ENCODE measurements at regions not wholly inside any gene's neighbourhood (a gene's known extent, or its start where the extent isn't known, plus 50 kb on each side); places are given as distances from the start of the nearest gene placed in this dataset.

GRCh38 chr3:16102187-16102561 is 72.3 kb upstream of the GALNT15 start:
- no peak for TF ChIP-seq CTCF (IDR thresholded peaks at IDR 0.05)
- no peak for TF ChIP-seq POLR2A (IDR thresholded peaks at IDR 0.05)
- DNase-seq (ENCODE audit: low spot score in 2 of 2), result no peak
- 68 to 75% methylated on average over 2 of the region's 2 CpGs for WGBS, 2 donors
- intact Hi-C loops (cut with DNase I; ENCODE audit: low total_unique reads), result no loop called here
- no peak overlapping the region for H3K4me3 ChIP-seq (ENCODE audit: low read depth, poor library complexity, severe bottlenecking)

GRCh38 chr3:16102905-16103364 is 71.5 kb upstream of the GALNT15 start:
- no peak for TF ChIP-seq CTCF (IDR thresholded peaks at IDR 0.05)
- TF ChIP-seq POLR2A (IDR thresholded peaks at IDR 0.05), result no peak
- intact Hi-C loops (cut with DNase I; ENCODE audit: low total_unique reads), result no loop called here
- no peak overlapping the region for H3K4me3 ChIP-seq (ENCODE audit: low read depth, poor library complexity, severe bottlenecking)
- DNase-seq (ENCODE audit: low spot score in 2 of 2), result no peak

- 58 to 61% methylated on average over 3 of the region's 3 CpGs for WGBS, 2 donors
- H3K4me3 ChIP-seq (ENCODE audit: low read depth, poor library complexity, severe bottlenecking), result no peak overlapping the region
- no peak for TF ChIP-seq POLR2A (IDR thresholded peaks at IDR 0.05)
- TF ChIP-seq CTCF (IDR thresholded peaks at IDR 0.05), result no peak
- intact Hi-C loops (cut with DNase I; ENCODE audit: low total_unique reads), result no loop called here
- no peak for DNase-seq (ENCODE audit: low spot score in 2 of 2)
Observed at GRCh38 chr3:16103472-16103871, 71.0 kb upstream of the GALNT15 start.

GRCh38 chr3:16104156-16104555 is 70.3 kb upstream of the GALNT15 start:
- TF ChIP-seq POLR2A (IDR thresholded peaks at IDR 0.05), result no peak
- no peak for TF ChIP-seq CTCF (IDR thresholded peaks at IDR 0.05)
- DNase-seq (ENCODE audit: low spot score in 2 of 2), result no peak
- intact Hi-C loops (cut with DNase I; ENCODE audit: low total_unique reads), result no loop called here
- H3K4me3 ChIP-seq (ENCODE audit: low read depth, poor library complexity, severe bottlenecking), result no peak overlapping the region
- WGBS, 2 donors, result 83 to 85% methylated on average over 2 of the region's 2 CpGs

GRCh38 chr3:16106050-16106449 is 68.4 kb upstream of the GALNT15 start:
- WGBS, 2 donors, result 77 to 80% methylated on average over 1 of the region's 1 CpG
- TF ChIP-seq CTCF (IDR thresholded peaks at IDR 0.05) (no peak), POLR2A (IDR thresholded peaks at IDR 0.05) (no peak)
- intact Hi-C loops (cut with DNase I; ENCODE audit: low total_unique reads), result no loop called here
- DNase-seq (ENCODE audit: low spot score in 2 of 2), result no peak
- H3K4me3 ChIP-seq (ENCODE audit: low read depth, poor library complexity, severe bottlenecking), result no peak overlapping the region

GRCh38 chr3:16108424-16108823 is 66.1 kb upstream of the GALNT15 start:
- intact Hi-C loops (cut with DNase I; ENCODE audit: low total_unique reads), result no loop called here
- WGBS, 2 donors, result 68 to 70% methylated on average over 2 of the region's 2 CpGs
- DNase-seq (ENCODE audit: low spot score in 2 of 2), result no peak
- no peak overlapping the region for H3K4me3 ChIP-seq (ENCODE audit: low read depth, poor library complexity, severe bottlenecking)
- TF ChIP-seq POLR2A (IDR thresholded peaks at IDR 0.05), result no peak
- no peak for TF ChIP-seq CTCF (IDR thresholded peaks at IDR 0.05)

All from lower leg skin (tissue), 4 donors.